ENCODE measurements at regions not wholly inside any gene's neighbourhood (a gene's known extent, or its start where the extent isn't known, plus 50 kb on each side); places are given as distances from the start of the nearest gene placed in this dataset.

DNA sequence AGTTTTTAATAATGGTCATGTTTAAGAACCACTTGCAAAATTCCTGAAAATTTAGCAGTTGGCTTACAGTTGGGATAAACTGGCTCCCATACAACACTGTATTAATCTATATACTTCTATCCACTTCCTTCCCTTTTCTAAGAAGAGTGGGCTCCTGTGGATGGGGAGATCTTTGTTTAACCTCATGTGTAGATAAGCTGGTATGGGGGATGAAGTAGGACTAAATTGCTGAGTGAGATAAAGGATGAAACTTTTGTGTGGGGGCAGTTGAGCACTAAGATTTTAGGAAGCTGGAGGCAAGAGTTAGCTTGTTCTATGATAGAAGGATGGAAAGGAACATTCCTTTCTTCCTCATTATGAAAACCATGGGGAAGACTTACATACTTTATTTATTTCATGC is 54.6 kb upstream of the ATP8A1 start (continued):
- TF ChIP-seq, protein P1, sequence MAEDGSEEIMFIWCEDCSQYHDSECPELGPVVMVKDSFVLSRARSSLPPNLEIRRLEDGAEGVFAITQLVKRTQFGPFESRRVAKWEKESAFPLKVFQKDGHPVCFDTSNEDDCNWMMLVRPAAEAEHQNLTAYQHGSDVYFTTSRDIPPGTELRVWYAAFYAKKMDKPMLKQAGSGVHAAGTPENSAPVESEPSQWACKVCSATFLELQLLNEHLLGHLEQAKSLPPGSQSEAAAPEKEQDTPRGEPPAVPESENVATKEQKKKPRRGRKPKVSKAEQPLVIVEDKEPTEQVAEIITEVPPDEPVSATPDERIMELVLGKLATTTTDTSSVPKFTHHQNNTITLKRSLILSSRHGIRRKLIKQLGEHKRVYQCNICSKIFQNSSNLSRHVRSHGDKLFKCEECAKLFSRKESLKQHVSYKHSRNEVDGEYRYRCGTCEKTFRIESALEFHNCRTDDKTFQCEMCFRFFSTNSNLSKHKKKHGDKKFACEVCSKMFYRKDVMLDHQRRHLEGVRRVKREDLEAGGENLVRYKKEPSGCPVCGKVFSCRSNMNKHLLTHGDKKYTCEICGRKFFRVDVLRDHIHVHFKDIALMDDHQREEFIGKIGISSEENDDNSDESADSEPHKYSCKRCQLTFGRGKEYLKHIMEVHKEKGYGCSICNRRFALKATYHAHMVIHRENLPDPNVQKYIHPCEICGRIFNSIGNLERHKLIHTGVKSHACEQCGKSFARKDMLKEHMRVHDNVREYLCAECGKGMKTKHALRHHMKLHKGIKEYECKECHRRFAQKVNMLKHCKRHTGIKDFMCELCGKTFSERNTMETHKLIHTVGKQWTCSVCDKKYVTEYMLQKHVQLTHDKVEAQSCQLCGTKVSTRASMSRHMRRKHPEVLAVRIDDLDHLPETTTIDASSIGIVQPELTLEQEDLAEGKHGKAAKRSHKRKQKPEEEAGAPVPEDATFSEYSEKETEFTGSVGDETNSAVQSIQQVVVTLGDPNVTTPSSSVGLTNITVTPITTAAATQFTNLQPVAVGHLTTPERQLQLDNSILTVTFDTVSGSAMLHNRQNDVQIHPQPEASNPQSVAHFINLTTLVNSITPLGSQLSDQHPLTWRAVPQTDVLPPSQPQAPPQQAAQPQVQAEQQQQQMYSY (CRISPR knock-in tag; IDR thresholded peaks at IDR 0.05), result no peak
- TF ChIP-seq, protein P2, sequence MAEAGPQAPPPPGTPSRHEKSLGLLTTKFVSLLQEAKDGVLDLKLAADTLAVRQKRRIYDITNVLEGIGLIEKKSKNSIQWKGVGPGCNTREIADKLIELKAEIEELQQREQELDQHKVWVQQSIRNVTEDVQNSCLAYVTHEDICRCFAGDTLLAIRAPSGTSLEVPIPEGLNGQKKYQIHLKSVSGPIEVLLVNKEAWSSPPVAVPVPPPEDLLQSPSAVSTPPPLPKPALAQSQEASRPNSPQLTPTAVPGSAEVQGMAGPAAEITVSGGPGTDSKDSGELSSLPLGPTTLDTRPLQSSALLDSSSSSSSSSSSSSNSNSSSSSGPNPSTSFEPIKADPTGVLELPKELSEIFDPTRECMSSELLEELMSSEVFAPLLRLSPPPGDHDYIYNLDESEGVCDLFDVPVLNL (CRISPR knock-in tag; IDR thresholded peaks at IDR 0.05; ENCODE audit: borderline replicate concordance, low read depth), result no peak
- no peak for TF ChIP-seq ZNF416 (CRISPR knock-in tag; IDR thresholded peaks at IDR 0.05)

DNA sequence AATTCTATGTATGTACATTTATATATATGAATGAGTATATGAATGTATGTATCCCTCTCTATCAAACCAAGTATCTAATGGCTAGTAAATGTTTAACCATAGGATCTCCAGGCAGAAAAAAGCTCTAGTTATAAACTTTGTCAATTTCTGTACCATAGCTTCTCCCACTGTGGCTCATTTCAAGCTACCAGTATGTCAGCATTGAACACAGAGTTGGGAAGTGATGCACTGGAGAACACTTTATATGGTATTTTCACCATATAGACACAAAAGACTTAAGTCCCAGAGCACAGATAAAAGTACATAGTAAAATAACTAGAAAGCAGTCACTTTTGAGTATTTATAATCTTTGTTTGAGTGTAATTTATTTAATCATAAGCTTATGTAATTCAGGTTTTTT is 53.9 kb upstream of the ATP8A1 start:
- 0 out of 2 replicates have a peak, but pooled peaks cover 1% of the 10 kb centered on the region for H3K9me3 Mint-ChIP-seq
- no peak overlapping the region for H3K27ac Mint-ChIP-seq
- peaks cover 27% of the 10 kb centered on the region for H3K4me1 Mint-ChIP-seq
- H3K4me3 Mint-ChIP-seq, result no peak overlapping the region
- H3K27me3 Mint-ChIP-seq (ENCODE audit: low read depth), result no peaks in the 10 kb centered on the region
- CTCF ChIA-PET, result interaction anchor here (1.4 kb wide), 1 partner anchor 57 kb away, joined by 3 read pairs; no protein-coding TSS in a partner anchor
- POLR2A ChIA-PET, result no interaction called here
- TF ChIP-seq ZNF396 (CRISPR knock-in tag; IDR thresholded peaks at IDR 0.05; ENCODE audit: borderline replicate concordance), result no peak
- ATAC-seq (no peak), DNase-seq (ENCODE audit: low spot score) (no peak)
- H3K36me3 Mint-ChIP-seq, result no peaks in the 10 kb centered on the region

DNA sequence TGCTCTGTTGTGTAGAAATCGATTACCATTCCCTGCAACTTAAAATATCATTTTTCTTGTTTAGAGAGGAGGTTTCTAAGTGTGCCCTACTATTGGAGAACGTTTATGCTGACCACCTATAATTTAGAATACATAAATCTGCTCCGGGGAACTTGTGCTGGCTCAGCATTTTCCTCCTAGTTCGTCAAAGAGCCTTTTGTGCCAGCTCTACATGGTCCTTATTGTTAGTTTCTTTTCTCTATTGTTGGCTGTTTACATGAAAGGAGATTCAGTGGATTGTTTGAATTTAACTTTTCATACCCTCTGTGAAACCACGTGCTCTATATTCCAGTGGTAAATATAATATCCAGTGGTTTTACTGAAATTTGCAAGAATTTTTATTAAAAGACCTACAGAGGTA is 53.4 kb upstream of the ATP8A1 start:
- no peak for ATAC-seq
- H3K27me3 Mint-ChIP-seq (ENCODE audit: low read depth), result no peaks in the 10 kb centered on the region
- CTCF ChIA-PET, result interaction anchor here (1.4 kb wide), 1 partner anchor 57 kb away, joined by 3 read pairs; no protein-coding TSS in a partner anchor
- H3K9me3 Mint-ChIP-seq, result no peaks in the 10 kb centered on the region
- TF ChIP-seq ZNF138 (CRISPR knock-in tag; conservative IDR thresholded peaks at IDR 0.05) (no peak), RORB (CRISPR knock-in tag; IDR thresholded peaks at IDR 0.05) (no peak), ZNF396 (CRISPR knock-in tag; IDR thresholded peaks at IDR 0.05; ENCODE audit: borderline replicate concordance) (no peak), CREM (CRISPR knock-in tag; IDR thresholded peaks at IDR 0.05) (no peak)
- TF ChIP-seq, protein P3, sequence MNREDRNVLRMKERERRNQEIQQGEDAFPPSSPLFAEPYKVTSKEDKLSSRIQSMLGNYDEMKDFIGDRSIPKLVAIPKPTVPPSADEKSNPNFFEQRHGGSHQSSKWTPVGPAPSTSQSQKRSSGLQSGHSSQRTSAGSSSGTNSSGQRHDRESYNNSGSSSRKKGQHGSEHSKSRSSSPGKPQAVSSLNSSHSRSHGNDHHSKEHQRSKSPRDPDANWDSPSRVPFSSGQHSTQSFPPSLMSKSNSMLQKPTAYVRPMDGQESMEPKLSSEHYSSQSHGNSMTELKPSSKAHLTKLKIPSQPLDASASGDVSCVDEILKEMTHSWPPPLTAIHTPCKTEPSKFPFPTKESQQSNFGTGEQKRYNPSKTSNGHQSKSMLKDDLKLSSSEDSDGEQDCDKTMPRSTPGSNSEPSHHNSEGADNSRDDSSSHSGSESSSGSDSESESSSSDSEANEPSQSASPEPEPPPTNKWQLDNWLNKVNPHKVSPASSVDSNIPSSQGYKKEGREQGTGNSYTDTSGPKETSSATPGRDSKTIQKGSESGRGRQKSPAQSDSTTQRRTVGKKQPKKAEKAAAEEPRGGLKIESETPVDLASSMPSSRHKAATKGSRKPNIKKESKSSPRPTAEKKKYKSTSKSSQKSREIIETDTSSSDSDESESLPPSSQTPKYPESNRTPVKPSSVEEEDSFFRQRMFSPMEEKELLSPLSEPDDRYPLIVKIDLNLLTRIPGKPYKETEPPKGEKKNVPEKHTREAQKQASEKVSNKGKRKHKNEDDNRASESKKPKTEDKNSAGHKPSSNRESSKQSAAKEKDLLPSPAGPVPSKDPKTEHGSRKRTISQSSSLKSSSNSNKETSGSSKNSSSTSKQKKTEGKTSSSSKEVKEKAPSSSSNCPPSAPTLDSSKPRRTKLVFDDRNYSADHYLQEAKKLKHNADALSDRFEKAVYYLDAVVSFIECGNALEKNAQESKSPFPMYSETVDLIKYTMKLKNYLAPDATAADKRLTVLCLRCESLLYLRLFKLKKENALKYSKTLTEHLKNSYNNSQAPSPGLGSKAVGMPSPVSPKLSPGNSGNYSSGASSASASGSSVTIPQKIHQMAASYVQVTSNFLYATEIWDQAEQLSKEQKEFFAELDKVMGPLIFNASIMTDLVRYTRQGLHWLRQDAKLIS (CRISPR knock-in tag; IDR thresholded peaks at IDR 0.05; ENCODE audit: borderline replicate concordance), result no peak
- TF ChIP-seq, protein P4, sequence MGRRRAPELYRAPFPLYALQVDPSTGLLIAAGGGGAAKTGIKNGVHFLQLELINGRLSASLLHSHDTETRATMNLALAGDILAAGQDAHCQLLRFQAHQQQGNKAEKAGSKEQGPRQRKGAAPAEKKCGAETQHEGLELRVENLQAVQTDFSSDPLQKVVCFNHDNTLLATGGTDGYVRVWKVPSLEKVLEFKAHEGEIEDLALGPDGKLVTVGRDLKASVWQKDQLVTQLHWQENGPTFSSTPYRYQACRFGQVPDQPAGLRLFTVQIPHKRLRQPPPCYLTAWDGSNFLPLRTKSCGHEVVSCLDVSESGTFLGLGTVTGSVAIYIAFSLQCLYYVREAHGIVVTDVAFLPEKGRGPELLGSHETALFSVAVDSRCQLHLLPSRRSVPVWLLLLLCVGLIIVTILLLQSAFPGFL (CRISPR knock-in tag; IDR thresholded peaks at IDR 0.05; ENCODE audit: borderline replicate concordance), result no peak
- TF ChIP-seq, protein P5, sequence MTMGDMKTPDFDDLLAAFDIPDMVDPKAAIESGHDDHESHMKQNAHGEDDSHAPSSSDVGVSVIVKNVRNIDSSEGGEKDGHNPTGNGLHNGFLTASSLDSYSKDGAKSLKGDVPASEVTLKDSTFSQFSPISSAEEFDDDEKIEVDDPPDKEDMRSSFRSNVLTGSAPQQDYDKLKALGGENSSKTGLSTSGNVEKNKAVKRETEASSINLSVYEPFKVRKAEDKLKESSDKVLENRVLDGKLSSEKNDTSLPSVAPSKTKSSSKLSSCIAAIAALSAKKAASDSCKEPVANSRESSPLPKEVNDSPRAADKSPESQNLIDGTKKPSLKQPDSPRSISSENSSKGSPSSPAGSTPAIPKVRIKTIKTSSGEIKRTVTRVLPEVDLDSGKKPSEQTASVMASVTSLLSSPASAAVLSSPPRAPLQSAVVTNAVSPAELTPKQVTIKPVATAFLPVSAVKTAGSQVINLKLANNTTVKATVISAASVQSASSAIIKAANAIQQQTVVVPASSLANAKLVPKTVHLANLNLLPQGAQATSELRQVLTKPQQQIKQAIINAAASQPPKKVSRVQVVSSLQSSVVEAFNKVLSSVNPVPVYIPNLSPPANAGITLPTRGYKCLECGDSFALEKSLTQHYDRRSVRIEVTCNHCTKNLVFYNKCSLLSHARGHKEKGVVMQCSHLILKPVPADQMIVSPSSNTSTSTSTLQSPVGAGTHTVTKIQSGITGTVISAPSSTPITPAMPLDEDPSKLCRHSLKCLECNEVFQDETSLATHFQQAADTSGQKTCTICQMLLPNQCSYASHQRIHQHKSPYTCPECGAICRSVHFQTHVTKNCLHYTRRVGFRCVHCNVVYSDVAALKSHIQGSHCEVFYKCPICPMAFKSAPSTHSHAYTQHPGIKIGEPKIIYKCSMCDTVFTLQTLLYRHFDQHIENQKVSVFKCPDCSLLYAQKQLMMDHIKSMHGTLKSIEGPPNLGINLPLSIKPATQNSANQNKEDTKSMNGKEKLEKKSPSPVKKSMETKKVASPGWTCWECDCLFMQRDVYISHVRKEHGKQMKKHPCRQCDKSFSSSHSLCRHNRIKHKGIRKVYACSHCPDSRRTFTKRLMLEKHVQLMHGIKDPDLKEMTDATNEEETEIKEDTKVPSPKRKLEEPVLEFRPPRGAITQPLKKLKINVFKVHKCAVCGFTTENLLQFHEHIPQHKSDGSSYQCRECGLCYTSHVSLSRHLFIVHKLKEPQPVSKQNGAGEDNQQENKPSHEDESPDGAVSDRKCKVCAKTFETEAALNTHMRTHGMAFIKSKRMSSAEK (CRISPR knock-in tag; IDR thresholded peaks at IDR 0.05; ENCODE audit: borderline replicate concordance), result no peak
- TF ChIP-seq, protein P6, sequence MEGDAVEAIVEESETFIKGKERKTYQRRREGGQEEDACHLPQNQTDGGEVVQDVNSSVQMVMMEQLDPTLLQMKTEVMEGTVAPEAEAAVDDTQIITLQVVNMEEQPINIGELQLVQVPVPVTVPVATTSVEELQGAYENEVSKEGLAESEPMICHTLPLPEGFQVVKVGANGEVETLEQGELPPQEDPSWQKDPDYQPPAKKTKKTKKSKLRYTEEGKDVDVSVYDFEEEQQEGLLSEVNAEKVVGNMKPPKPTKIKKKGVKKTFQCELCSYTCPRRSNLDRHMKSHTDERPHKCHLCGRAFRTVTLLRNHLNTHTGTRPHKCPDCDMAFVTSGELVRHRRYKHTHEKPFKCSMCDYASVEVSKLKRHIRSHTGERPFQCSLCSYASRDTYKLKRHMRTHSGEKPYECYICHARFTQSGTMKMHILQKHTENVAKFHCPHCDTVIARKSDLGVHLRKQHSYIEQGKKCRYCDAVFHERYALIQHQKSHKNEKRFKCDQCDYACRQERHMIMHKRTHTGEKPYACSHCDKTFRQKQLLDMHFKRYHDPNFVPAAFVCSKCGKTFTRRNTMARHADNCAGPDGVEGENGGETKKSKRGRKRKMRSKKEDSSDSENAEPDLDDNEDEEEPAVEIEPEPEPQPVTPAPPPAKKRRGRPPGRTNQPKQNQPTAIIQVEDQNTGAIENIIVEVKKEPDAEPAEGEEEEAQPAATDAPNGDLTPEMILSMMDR (IDR thresholded peaks at IDR 0.05), result no peak
- H3K4me1 Mint-ChIP-seq, result peaks cover 24% of the 10 kb centered on the region
- no peak for DNase-seq (ENCODE audit: low spot score)
- H3K4me3 Mint-ChIP-seq, result no peak overlapping the region
- no peak overlapping the region for H3K27ac Mint-ChIP-seq
- no peaks in the 10 kb centered on the region for H3K36me3 Mint-ChIP-seq
- POLR2A ChIA-PET, result no interaction called here

All from WTC11 (cell line).